Uterus (tissue), 3 donors: ENCODE measurements at regions not wholly inside any gene's neighbourhood (a gene's known extent, or its start where the extent isn't known, plus 50 kb on each side); places are given as distances from the start of the nearest gene placed in this dataset.

Source experiments
- DNase-seq, 2 donors: peaks; one replicate each; pipeline ENCODE4 v3.0.0-alpha.2; 2019 to 2020
- H3K27ac ChIP-seq, 2 donors: fragments of 200-600 bp; sonication (generic); 1 replicate in 1 of 2; 2 replicates in 1 of 2; pipeline ENCODE4 v1.5.1; 2016 to 2018
- H3K27me3 ChIP-seq, 2 donors: fragments of 200-600 bp; sonication (generic); one replicate each; pipeline ENCODE4 v1.5.1; 2018 to 2019; ENCODE audit warnings: control low read depth in 1 of 2
- H3K36me3 ChIP-seq, 2 donors: fragments of 200-600 bp; sonication (generic); one replicate each; pipeline ENCODE4 v1.5.1; 2019; ENCODE audit warnings: control low read depth in 1 of 2
- H3K4me1 ChIP-seq, 2 donors: fragments of 200-600 bp; sonication (generic); one replicate each; pipeline ENCODE4 v1.5.1; 2018 to 2019; ENCODE audit warnings: control low read depth in 1 of 2
- H3K4me3 ChIP-seq, 2 donors: fragments of 200-600 bp; sonication (generic); 1 replicate in 1 of 2; 2 replicates in 1 of 2; pipeline ENCODE4 v1.5.1; 2018 to 2019; ENCODE audit warnings: mild to moderate bottlenecking in 1 of 2
- H3K9me3 ChIP-seq, 2 donors: fragments of 200-600 bp; sonication (generic); one replicate each; pipeline ENCODE4 v1.5.1; 2019; ENCODE audit warnings: control low read depth in 1 of 2
- CTCF ChIP-seq, 4 experiments: fragments of 200-600 bp in 2 of 4; fragments of 450-650 bp in 2 of 4; sonication (generic) in 2 of 4; IDR thresholded peaks; one replicate each; pipeline ENCODE4 v1.5.1; 2016 to 2019; ENCODE audit warnings: antibody characterized with exemption in 4 of 4, mild to moderate bottlenecking in 2 of 4, moderate library complexity in 1 of 4
- POLR2A ChIP-seq, 2 donors: fragments of 450-650 bp; IDR thresholded peaks; one replicate each; pipeline ENCODE4 v1.6.1; 2016; ENCODE audit warnings: antibody characterized with exemption in 2 of 2, mild to moderate bottlenecking in 1 of 2, moderate library complexity in 1 of 2
- intact Hi-C: fragments of 100-400 bp; cut with DNase I; formaldehyde crosslinking; loops from one replicate; pipeline ENCODE4 v1.15.1; 2023; ENCODE audit warnings: low total_unique reads
- donor health status: DM: yes; HTN: yes; CAD: no.

- TF ChIP-seq POLR2A (IDR thresholded peaks at IDR 0.05), result no peak
- no peak for TF ChIP-seq CTCF (IDR thresholded peaks at IDR 0.05)
- Histone ChIP-seq H3K27me3 (no peaks in the 10 kb centered on the region), H3K4me1 (no peaks in the 10 kb centered on the region), H3K36me3 (no peaks in the 10 kb centered on the region), H3K4me3 (no peak overlapping the region), H3K27ac (no peak overlapping the region), H3K9me3 (no peaks in the 10 kb centered on the region)
- DNase-seq, result no peak
- intact Hi-C loops, result no loop called here
Measured at GRCh38 chr1:182217967-182218366, 156.5 kb upstream of the ZNF648 start.

DNA sequence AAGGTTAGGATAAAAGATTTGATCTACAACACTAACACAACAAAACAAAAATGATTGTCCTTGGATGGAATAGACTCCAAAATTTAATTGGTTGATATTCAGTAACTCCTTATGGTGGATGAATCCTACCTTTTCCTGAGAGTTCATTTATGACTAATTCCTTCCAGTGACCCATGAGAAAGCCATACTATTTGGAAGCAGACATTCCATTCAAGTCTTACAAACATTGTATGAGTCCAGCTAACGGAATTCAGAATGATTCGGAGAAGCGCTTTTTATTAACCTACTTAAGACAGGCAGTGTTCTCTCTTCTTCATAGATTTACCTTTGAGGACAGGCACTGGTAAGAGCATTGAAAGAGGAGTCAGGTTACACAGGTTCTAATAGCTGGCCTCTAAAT, 155.6 kb upstream of the ZNF648 start:
- Histone ChIP-seq H3K4me1 (no peaks in the 10 kb centered on the region), H3K36me3 (no peaks in the 10 kb centered on the region), H3K27ac (no peak overlapping the region), H3K9me3 (no peaks in the 10 kb centered on the region), H3K4me3 (no peak overlapping the region), H3K27me3 (no peaks in the 10 kb centered on the region)
- intact Hi-C loops, result no loop called here
- TF ChIP-seq CTCF (IDR thresholded peaks at IDR 0.05) (no peak), POLR2A (IDR thresholded peaks at IDR 0.05) (no peak)
- no peak for DNase-seq

- H3K27ac ChIP-seq, result no peak overlapping the region
- TF ChIP-seq POLR2A (IDR thresholded peaks at IDR 0.05), result no peak
- TF ChIP-seq CTCF (IDR thresholded peaks at IDR 0.05), result no peak
- no peak overlapping the region for H3K4me3 ChIP-seq
- no peaks in the 10 kb centered on the region for H3K36me3 ChIP-seq
- no peaks in the 10 kb centered on the region for H3K27me3 ChIP-seq
- intact Hi-C loops, result no loop called here
- no peaks in the 10 kb centered on the region for H3K4me1 ChIP-seq
- DNase-seq, result no peak
- no peaks in the 10 kb centered on the region for H3K9me3 ChIP-seq
Measured at GRCh38 chr1:182215764-182216163, 154.3 kb upstream of the ZNF648 start.

GRCh38 chr1:182213163-182213562, 151.7 kb upstream of the ZNF648 start:
- H3K27me3 ChIP-seq, result no peaks in the 10 kb centered on the region
- no peaks in the 10 kb centered on the region for H3K36me3 ChIP-seq
- no peak for DNase-seq
- H3K4me1 ChIP-seq, result no peaks in the 10 kb centered on the region
- TF ChIP-seq POLR2A (IDR thresholded peaks at IDR 0.05), result no peak
- TF ChIP-seq CTCF (IDR thresholded peaks at IDR 0.05), result no peak
- intact Hi-C loops, result no loop called here
- H3K4me3 ChIP-seq, result no peak overlapping the region
- no peaks in the 10 kb centered on the region for H3K9me3 ChIP-seq
- H3K27ac ChIP-seq, result no peak overlapping the region

DNA sequence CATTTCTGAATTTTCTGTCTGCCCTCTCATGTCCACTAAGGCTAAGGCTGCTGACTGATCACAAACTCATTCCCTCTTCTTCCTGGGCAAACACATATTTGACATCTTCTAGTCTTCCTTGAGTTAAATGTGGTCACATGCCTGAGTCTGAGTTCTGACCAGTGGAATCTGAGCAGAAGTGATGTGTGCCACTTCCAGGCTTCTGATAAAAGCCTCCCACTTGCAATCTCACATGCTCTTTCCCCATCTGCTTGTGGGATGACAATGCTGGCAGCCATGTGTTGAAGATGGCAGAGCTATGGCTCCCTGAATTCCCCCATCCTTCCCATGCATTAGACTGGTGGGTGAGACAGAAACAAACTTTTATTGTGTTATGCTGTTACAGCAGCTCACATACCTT, 149.9 kb upstream of the ZNF648 start:
- Histone ChIP-seq H3K4me3 (no peak overlapping the region), H3K36me3 (no peaks in the 10 kb centered on the region), H3K9me3 (no peaks in the 10 kb centered on the region), H3K27me3 (no peaks in the 10 kb centered on the region), H3K4me1 (no peaks in the 10 kb centered on the region), H3K27ac (no peak overlapping the region)
- intact Hi-C loops, result no loop called here
- DNase-seq, result no peak
- no peak for TF ChIP-seq POLR2A (IDR thresholded peaks at IDR 0.05)
- TF ChIP-seq CTCF (IDR thresholded peaks at IDR 0.05), result no peak
